SJSA1 (cell line): ENCODE measurements at regions not wholly inside any gene's neighbourhood (a gene's known extent, or its start where the extent isn't known, plus 50 kb on each side); places are given as distances from the start of the nearest gene placed in this dataset.

ENCODE experiments used
- DNase-seq, 2 experiments: peaks; one replicate each; pipeline ENCODE4 v3.0.0-alpha.2; 2015 to 2020; ENCODE audit warnings: low spot score in 2 of 2, low read depth in 1 of 2
- H3K27ac ChIP-seq: fragments of 250-450 bp; sonication (Bioruptor Pico); 2 replicates; pipeline ENCODE4 v1.5.1; 2020; ENCODE audit warnings: mild to moderate bottlenecking, moderate library complexity
- H3K27me3 ChIP-seq: fragments of 250-450 bp; sonication (Bioruptor Pico); replicated peaks from 2 replicates; pipeline ENCODE4 v1.5.1; 2020; ENCODE audit warnings: mild to moderate bottlenecking, moderate library complexity
- H3K36me3 ChIP-seq: fragments of 250-450 bp; sonication (Bioruptor Pico); 2 replicates; pipeline ENCODE4 v1.5.1; 2020; ENCODE audit warnings: mild to moderate bottlenecking
- H3K4me1 ChIP-seq: fragments of 250-450 bp; sonication (Bioruptor Pico); replicated peaks from 2 replicates; pipeline ENCODE4 v1.6.1; 2021; ENCODE audit warnings: mild to moderate bottlenecking
- H3K4me3 ChIP-seq: fragments of 250-450 bp; sonication (Bioruptor Pico); 2 replicates; pipeline ENCODE4 v1.5.1; 2020; ENCODE audit warnings: mild to moderate bottlenecking
- H3K9me3 ChIP-seq: fragments of 250-450 bp; sonication (Bioruptor Pico); replicated peaks from 2 replicates; pipeline ENCODE4 v1.5.1; 2020; ENCODE audit warnings: mild to moderate bottlenecking

DNA sequence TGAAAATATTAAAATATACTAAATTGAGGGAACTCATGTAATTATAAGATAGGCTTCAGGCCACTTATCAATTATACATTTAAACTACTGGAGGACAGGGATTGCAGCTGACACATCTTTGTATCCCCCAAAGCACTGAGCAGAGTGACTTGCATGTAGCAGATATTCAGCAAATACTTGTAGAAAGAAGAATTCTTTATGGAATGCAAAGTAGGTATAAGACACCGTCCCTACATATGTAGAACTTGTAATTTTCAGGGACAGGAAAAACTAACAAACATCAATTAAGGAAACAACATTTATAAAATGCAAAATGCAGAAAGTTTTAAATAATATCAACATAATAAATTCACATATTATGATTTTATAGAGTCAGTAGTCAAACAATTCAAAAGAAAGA is 719.2 kb downstream of the OLFM4 start:
- no peaks in the 10 kb centered on the region for H3K27me3 ChIP-seq
- no peak overlapping the region for H3K27ac ChIP-seq
- DNase-seq: no peak
- H3K9me3 ChIP-seq: no peaks in the 10 kb centered on the region
- H3K36me3 ChIP-seq: no peaks in the 10 kb centered on the region
- H3K4me1 ChIP-seq: no peaks in the 10 kb centered on the region
- H3K4me3 ChIP-seq: no peak overlapping the region

DNA sequence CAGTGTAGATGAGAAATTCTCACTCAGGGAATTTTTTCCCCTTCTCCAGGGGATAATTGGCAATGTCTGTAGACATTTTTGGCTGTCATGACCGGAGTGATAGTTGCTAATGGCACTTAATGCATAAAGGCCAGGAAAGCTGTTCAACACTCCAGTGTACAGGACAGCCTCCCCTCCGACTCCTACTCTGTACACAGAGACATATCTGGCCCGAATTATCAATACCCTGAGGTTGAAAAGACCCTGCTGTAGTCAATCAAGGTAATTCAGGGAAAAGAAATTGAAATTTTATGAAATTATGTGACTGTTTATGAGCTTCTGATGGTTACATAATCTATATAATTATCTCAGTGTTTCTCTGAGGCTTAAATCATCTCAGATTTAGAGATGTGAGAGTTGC is 720.7 kb downstream of the OLFM4 start:
- Histone ChIP-seq H3K36me3 (no peaks in the 10 kb centered on the region), H3K4me1 (no peaks in the 10 kb centered on the region), H3K27me3 (no peaks in the 10 kb centered on the region), H3K9me3 (no peaks in the 10 kb centered on the region), H3K4me3 (no peak overlapping the region), H3K27ac (no peak overlapping the region)
- no peak for DNase-seq

DNA sequence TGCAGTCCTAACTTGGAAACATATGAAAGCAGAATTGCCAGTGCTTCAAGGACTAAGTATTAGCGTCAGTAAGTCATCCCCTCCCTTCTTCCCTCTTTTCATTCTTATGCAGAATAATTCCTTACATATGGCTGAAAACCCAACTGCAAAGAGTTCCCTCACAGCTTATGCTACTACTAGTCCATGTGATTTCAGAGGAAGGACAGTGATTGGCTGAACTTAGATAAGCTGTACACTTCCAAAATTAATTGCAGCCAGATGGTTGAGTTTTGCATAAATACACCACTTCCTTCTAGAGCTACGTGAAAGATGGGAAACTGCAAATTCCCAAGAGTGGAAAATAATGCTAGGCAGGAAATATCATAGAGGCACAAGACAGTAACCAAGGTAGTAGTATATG is 730.4 kb downstream of the OLFM4 start:
- Histone ChIP-seq H3K4me1 (no peaks in the 10 kb centered on the region), H3K27ac (no peak overlapping the region), H3K27me3 (no peaks in the 10 kb centered on the region), H3K4me3 (no peak overlapping the region), H3K9me3 (no peaks in the 10 kb centered on the region), H3K36me3 (no peaks in the 10 kb centered on the region)
- no peak for DNase-seq

DNA sequence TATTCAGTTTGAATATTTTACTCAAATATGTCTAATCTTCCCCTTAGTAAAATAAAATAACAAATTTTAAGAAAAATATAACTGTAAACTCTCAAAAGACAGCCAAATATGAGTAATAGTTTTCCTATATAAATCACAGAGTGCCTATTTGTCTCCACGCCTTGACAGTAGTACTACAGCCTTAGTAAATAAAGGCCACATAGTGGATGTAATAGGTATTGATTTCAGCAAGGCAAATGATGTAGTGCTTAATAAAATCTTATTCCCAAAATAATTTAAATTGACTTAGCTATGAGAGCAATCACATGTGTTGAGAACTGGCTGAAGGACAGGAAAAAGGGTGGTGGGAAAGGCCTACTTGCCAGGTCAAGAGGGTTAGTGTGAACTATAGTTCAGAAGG is 747.2 kb downstream of the OLFM4 start:
- no peak overlapping the region for H3K4me3 ChIP-seq
- H3K27ac ChIP-seq: no peak overlapping the region
- DNase-seq: no peak
- H3K9me3 ChIP-seq: no peaks in the 10 kb centered on the region
- no peaks in the 10 kb centered on the region for H3K4me1 ChIP-seq
- H3K36me3 ChIP-seq: no peaks in the 10 kb centered on the region
- H3K27me3 ChIP-seq: no peaks in the 10 kb centered on the region

DNA sequence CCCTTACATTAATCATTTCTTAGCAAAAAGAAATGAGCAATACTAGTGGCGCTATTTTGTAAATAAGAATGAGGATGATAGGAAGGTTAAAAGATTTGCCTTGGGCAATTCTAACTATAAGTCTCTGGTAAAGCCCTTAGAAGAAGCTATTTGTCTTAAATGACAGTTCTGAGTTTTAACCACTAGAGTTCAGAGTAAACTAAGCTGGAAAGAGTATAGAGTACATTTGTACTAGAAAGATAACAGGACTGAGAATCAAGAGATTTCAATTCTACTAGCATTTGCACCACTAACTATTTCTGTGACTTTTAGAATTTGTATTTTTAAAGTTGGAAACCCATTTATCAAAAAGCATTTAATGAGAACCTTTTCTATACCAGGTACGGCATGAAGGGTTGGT is 750.3 kb downstream of the OLFM4 start:
- H3K27me3 ChIP-seq: no peaks in the 10 kb centered on the region
- H3K9me3 ChIP-seq: no peaks in the 10 kb centered on the region
- H3K36me3 ChIP-seq: no peaks in the 10 kb centered on the region
- no peaks in the 10 kb centered on the region for H3K4me1 ChIP-seq
- DNase-seq: no peak
- H3K4me3 ChIP-seq: no peak overlapping the region
- no peak overlapping the region for H3K27ac ChIP-seq

DNA sequence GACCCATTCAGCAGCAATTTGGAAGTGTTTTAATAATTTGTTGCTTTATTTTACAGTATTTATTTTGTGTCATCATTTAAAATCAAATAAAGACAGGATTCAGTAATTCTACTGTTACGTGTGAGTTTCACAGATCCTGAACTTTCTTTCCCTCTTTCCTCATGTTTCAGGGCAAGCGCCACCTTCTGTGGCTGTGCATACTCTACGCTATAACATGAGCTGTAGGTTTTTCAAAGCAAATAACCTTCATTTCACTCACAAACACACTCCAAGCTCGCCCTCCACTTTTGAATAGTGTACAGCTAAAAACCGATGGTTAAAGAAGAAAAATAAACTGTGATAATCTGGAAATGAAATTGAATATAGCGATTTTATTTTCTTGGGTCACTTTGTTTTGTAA is 753.3 kb downstream of the OLFM4 start:
- H3K27ac ChIP-seq: no peak overlapping the region
- no peaks in the 10 kb centered on the region for H3K27me3 ChIP-seq
- no peak for DNase-seq
- no peak overlapping the region for H3K4me3 ChIP-seq
- no peaks in the 10 kb centered on the region for H3K4me1 ChIP-seq
- H3K9me3 ChIP-seq: no peaks in the 10 kb centered on the region
- no peaks in the 10 kb centered on the region for H3K36me3 ChIP-seq

DNA sequence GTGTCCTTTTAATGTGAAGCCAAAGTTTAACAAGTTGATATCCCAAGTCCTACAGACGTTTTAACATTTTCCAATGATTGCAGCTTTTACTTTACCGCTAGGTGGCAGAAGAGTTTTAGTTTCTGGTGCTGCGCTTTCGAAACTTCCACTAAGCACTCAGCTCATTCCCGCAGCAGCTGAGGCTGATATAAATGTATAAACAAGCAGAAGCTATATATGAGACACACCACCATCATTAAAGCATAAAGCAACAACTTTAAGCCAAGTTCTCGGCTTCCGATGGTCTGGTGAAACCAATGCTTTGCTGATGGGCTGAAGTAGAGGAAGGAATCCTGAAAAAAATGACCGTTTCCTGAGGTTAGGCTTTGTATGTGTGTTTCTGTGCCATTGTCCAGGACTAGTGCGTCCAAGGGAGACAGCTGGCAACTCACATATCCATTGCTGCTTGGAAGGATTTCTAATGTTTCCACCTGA is 753.9 kb downstream of the OLFM4 start:
- DNase-seq: peak in 1 of 2 experiments; percentile 8
- Histone ChIP-seq H3K27me3 (no peaks in the 10 kb centered on the region), H3K9me3 (no peaks in the 10 kb centered on the region), H3K36me3 (no peaks in the 10 kb centered on the region), H3K4me3 (no peak overlapping the region), H3K27ac (no peak overlapping the region), H3K4me1 (no peaks in the 10 kb centered on the region)

DNA sequence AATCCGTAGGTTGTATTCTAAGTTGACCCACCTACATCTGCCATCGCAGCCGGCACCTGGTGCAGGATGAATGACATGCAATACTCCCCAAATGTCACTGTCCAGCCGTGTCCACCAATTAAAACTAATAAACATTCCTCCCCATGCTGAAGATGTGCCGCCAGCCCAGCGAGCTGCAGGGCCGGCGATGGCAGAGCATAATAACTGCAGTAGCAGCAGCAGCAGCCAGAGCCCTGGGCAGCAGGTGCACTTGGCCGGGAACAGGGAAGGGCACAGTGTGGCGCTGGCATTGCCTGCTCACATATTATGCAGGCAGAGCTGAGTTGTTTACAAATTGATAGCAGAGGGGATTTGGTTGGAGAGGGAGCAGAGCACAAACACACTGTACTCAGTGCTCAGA is 754.9 kb downstream of the OLFM4 start:
- Histone ChIP-seq H3K9me3 (no peaks in the 10 kb centered on the region), H3K27ac (no peak overlapping the region), H3K4me1 (no peaks in the 10 kb centered on the region), H3K4me3 (no peak overlapping the region), H3K27me3 (no peaks in the 10 kb centered on the region), H3K36me3 (no peaks in the 10 kb centered on the region)
- no peak for DNase-seq

DNA sequence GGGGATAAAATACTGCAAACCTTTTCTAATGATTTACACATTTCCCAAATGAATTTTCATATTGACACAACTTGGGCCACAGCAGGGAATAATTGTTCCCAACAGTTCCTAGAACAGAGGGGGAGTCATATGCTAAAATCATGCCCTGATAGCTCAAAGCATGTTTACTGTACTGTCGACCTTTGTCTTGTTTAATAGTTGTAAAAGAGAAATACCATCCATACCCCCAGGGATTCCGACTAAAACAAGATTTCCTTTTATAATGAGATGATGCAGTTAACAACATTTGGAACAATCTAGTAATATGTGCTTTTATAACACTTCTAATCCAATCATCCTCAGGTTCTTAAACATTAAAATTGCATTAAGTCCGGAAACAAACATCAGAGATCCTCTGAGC is 759.7 kb downstream of the OLFM4 start:
- no peaks in the 10 kb centered on the region for H3K9me3 ChIP-seq
- H3K27ac ChIP-seq: no peak overlapping the region
- H3K36me3 ChIP-seq: no peaks in the 10 kb centered on the region
- no peaks in the 10 kb centered on the region for H3K27me3 ChIP-seq
- H3K4me3 ChIP-seq: no peak overlapping the region
- no peaks in the 10 kb centered on the region for H3K4me1 ChIP-seq
- DNase-seq: no peak

DNA sequence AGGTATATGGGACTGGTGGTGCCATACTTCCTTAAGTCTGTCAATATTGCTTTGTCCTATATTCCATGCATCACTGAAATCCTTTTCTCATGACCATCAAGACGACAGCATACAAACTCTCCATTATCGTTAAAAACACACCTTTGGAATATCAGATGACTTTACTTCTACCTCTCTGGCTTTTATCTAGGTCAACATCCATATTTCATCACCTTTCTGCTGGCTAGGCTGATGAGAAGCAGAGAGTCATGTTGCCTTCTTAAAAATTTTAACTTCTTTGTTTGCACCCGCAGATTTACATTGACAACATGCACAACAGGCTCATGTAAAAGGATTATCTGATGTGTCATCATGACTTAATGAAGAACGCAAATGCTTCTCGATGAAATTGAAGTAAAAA is 771.4 kb downstream of the OLFM4 start:
- Histone ChIP-seq H3K4me1 (no peaks in the 10 kb centered on the region), H3K9me3 (no peaks in the 10 kb centered on the region), H3K27me3 (no peaks in the 10 kb centered on the region), H3K36me3 (no peaks in the 10 kb centered on the region), H3K4me3 (no peak overlapping the region), H3K27ac (no peak overlapping the region)
- no peak for DNase-seq

DNA sequence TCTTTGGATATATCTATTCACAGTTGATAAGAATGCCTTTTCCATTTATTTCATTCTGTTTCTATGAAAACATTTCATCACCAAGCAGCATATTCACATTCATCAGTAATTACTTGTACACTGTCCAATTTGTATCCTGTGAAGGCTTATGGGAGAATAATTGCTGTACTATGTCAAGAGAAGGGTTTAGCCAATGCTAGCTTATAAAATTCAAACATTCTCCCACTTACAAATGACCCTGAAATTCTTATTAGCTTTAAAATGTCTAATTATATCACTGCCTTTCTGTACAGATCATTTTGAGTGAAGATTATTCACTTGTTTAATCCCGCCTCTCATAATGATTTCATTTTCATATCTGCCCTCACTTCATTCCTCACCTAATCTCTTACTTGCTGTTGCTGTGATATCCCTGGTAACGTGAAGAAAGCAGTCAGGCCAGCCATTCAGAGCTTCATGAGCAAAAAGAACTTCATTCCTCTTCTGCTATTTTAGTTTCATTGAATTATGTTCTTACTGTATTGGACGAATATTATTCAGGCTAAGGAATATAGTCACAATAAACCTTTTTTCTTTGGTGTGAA is 778.7 kb downstream of the OLFM4 start:
- Histone ChIP-seq H3K9me3 (no peaks in the 10 kb centered on the region), H3K4me1 (no peaks in the 10 kb centered on the region), H3K4me3 (no peak overlapping the region), H3K27me3 (no peaks in the 10 kb centered on the region), H3K36me3 (no peaks in the 10 kb centered on the region), H3K27ac (no peak overlapping the region)
- DNase-seq: no peak

DNA sequence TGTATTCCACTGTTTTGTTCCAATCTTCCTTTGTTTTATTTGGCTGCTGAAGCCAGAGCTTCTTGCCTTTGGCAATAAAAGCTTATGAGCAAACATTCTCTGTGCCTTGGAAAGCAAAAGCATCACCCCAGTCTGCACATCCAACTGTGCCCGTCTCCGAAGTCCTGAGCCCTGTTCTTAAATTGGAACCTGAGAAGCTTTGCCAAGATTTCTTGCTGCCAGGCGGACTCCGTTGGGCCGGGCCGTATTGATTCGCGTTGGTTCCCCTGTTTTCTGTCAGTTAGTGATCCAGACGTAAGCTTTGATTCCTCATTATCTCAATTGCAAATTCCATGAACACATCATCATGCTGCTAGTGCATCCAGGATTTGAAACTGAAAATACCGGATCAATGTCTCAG is 793.0 kb downstream of the OLFM4 start:
- no peak overlapping the region for H3K4me3 ChIP-seq
- no peak for DNase-seq
- H3K27me3 ChIP-seq: no peaks in the 10 kb centered on the region
- no peaks in the 10 kb centered on the region for H3K36me3 ChIP-seq
- H3K9me3 ChIP-seq: no peaks in the 10 kb centered on the region
- H3K27ac ChIP-seq: no peak overlapping the region
- H3K4me1 ChIP-seq: no peaks in the 10 kb centered on the region

DNA sequence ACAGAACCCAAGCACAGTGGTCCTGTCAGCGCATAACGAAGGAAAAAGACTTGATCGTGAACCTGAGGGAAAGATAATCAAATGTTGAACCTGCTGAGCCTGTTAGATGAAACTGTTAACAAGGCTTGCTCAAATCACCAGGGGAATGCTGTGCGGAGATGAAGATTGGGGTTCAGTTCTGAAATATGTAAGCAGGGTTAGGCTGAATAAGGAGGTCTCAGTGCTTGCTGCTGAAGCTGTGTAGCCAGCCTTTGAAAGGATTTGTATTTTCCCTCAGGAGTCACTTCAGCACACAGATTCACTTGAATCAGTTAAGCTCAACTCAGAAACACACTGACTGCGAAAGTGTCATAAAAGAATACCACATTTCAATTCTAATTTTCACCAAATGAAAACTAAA is 793.5 kb downstream of the OLFM4 start:
- Histone ChIP-seq H3K4me3 (no peak overlapping the region), H3K9me3 (no peaks in the 10 kb centered on the region), H3K27me3 (no peaks in the 10 kb centered on the region), H3K36me3 (no peaks in the 10 kb centered on the region), H3K4me1 (no peaks in the 10 kb centered on the region), H3K27ac (no peak overlapping the region)
- DNase-seq: no peak

DNA sequence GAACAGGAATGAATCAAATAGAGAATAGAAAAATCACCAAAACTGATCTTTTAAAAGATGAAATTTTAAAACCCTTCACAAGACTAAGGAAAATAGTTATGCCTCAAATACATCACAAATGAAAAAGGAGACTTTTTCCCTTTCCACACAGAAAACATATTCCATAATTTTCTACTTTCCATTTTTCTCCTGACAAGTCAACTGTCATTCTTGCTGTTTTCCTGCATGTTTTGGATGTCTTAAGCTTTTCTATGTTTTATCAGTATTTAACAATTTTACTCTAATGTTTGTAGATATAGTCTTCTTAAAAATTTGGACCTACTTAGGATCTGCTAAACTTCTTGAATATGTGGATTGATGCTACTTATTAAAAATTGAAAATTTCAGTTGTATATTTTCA is 810.8 kb downstream of the OLFM4 start:
- Histone ChIP-seq H3K9me3 (no peaks in the 10 kb centered on the region; the same call in 1 of the 2 replicates), H3K4me1 (no peaks in the 10 kb centered on the region), H3K36me3 (no peaks in the 10 kb centered on the region)

DNA sequence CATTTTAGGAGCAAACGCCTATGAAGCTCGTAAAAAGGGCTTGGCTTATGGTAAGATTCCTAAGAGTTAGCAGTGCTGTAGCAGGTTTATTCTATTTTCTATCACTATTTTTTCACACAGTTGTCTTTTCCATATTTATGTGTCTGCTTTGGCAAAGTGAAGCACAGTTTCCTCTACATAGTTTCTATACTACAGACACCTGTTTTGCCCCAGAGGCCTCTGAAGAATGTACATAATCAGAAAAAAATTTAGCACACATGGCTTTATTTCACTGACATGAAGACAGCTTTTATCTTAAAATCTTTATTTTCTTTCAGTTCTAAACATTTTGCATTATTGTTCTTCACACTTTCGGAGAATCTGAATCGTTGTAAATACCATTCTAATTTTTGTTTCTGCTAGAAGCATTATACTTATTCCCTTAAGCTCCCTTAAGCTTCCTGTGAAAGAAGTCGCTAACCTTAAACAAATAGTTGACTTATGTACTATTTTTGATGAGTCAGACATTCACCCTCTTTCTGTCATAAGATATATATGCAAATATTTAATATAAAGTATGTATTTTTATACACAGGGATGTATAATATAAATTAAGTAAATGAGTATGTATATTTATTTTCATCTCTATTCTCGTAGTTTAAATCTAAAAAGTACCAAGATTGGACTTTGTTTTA is 816.0 kb downstream of the OLFM4 start:
- no peak overlapping the region for H3K4me3 ChIP-seq
- H3K4me1 ChIP-seq: no peaks in the 10 kb centered on the region
- no peaks in the 10 kb centered on the region for H3K27me3 ChIP-seq
- no peaks in the 10 kb centered on the region for H3K36me3 ChIP-seq
- no peak overlapping the region for H3K27ac ChIP-seq
- H3K9me3 ChIP-seq: no peaks in the 10 kb centered on the region; the same call in 1 of the 2 replicates
- DNase-seq: no peak

More for the DNA sequence above, 810.8 kb downstream of the OLFM4 start:
- H3K27me3 ChIP-seq: no peaks in the 10 kb centered on the region
- H3K4me3 ChIP-seq: no peak overlapping the region
- H3K27ac ChIP-seq: no peak overlapping the region
- DNase-seq: no peak
